ENCODE measurements at regions not wholly inside any gene's neighbourhood (a gene's known extent, or its start where the extent isn't known, plus 50 kb on each side); places are given as distances from the start of the nearest gene placed in this dataset.

- TF ChIP-seq POLR2A (IDR thresholded peaks at IDR 0.05; ENCODE audit: low read length) (no peak), GATA1 (IDR thresholded peaks at IDR 0.05; ENCODE audit: low read depth, low read length) (no peak)
Observed at GRCh38 chr12:75721796-75722195, 210.4 kb upstream of the KRR1 start.
